GM04504 (cell line): ENCODE measurements at regions not wholly inside any gene's neighbourhood (a gene's known extent, or its start where the extent isn't known, plus 50 kb on each side); places are given as distances from the start of the nearest gene placed in this dataset.
"Not testable (repeated sequence)": the region's sequence is repeated elsewhere in the genome, so short reads cannot be mapped to it uniquely, and the experiment has no call there.

ENCODE experiments used
- DNase-seq: peaks from one replicate; pipeline ENCODE4 v3.0.0-alpha.2; 2012; ENCODE audit warnings: low read depth

GRCh38 chr2:51894584-51894983 lies 862.7 kb upstream of the NRXN1 start:
- not testable (repeated sequence) for DNase-seq

DNA sequence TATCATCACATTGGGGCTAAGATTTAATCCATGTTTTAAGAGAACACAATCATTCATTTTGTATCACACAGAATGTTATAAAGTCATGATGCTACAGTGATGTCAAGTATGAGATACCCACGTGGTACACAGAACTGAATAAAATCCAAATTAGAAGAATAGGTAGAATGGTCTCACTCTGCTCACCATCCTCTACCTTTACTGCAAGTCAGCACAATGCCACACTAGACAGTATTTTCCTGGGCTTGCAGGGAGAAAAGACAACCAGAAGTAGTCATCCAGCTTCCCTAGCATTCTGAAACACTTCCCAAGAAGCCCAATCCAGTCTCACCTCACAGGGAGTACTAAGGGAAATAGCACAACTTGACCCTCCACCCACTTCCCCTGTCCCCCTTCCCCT lies 856.2 kb upstream of the NRXN1 start:
- DNase-seq = no peak

DNA sequence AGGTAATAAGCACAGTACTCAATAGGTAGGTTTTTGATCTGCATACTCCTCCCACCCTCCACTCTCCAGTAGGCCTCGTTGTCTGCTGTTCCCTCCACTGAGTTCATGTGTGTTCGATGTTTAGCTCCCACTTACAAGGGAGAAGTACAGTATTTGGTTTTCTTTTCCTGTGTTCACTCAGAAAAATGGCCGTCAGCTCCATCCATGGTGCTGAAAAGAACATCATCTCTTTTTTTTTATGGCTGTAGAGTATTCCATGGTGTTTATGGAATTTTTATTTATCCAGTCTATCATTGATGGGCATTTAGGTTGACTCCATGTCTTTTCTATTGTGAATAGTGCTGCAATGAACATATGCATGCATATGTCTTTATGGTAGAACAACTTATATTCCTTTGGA lies 849.7 kb upstream of the NRXN1 start:
- no peak for DNase-seq

GRCh38 chr2:51880153-51880552 lies 848.2 kb upstream of the NRXN1 start:
- DNase-seq = no peak

DNA sequence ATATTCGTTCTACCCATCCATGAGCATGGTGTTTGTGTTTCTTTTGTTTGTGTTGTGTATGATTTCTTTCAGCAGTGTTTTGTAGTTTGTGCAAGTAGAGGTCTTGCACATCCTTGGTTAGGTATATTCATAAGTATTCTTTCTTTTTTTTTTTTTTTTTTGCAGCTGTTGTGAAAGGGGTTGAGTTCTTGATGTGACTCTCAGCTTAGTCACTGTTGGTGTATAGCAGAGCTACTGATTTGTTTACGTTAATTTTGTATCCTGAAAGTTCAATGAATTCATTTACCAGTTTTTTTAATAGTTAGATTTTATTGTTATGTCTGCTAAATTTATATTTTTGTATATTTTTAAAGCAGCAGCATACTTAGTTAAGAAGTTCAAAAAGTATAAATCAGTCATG lies 834.4 kb upstream of the NRXN1 start:
- no peak for DNase-seq

DNA sequence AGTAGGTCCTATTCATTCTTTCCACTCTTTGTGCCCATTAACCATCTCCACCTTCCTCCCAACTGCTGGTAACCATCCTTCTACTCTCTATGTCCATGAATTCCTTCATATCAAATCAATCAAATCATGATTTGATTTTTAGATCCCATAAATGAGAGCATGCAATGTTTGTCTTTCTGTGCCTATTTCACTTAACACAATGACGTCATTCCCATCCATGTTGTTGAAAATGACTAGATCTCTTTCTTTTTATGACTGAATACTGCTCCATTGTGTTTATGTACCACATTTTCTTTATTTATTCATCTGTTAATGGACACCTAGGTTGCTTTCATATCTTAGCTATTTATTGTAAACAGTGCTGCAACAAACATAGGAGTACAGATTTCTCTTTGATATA lies 827.3 kb upstream of the NRXN1 start:
- DNase-seq = no peak

- no peak for DNase-seq
Observed at GRCh38 chr2:51855683-51856082, 823.8 kb upstream of the NRXN1 start.

- DNase-seq = no peak
Observed at GRCh38 chr2:51846796-51847195, 814.9 kb upstream of the NRXN1 start.

DNA sequence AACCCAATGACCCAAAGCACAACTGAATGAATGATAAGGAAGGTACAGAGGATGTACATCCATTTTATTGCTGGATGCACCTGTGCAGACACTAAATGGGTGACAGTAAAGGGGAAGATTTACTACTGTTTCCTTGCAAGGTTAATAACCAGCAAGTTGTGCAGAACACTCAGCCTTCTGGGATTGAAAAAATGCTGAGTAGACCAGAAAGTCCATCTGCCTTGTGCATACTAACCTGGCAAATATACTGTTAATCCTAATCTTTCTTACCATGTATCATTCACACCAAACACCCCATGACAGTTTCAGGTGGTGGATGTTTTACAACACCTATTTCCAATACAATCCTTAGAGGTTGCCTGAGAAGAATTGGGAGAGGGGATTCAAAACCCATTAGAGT lies 814.1 kb upstream of the NRXN1 start:
- no peak for DNase-seq

DNA sequence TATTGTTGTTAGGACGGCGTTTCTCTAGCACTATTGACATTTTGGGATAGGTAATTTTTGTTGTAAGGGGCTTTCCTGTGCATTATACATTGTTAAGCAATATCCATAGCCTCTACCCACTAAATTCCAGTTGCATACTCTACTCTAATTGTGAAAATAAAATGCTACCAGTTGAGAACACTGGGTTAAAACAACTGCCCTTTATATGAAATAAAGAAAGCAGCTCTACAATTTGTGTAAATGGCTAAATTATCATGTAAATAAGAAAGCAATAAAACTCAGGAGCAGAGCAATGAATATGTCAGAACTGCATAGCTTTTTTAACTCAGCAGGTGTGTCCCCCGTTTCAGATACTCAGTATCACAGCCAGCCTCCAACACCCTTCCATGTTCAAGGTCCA lies 812.7 kb upstream of the NRXN1 start:
- DNase-seq = no peak

DNA sequence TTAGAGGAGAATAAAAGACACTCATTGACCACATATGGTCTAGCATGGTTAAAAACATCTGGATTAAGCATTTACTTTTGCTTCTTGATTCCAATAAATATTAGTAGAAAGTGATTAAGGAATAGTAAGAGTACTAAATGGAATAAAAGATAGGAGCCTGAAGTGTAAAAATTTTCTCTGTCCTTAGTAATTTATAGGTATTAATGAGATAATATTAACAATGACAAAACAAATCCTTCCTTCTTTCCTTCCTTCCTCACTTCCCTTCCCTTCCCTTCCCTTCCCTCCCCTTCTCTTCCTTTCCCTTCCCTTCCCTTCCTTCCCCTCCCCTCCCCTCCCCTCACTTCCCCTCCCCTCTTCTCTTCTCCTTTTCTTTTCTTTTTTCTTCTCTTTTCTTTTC lies 797.5 kb upstream of the NRXN1 start:
- no peak for DNase-seq

- DNase-seq = no peak
Observed at GRCh38 chr2:51825823-51826222, 793.9 kb upstream of the NRXN1 start.

GRCh38 chr2:51813247-51813646 lies 781.3 kb upstream of the NRXN1 start:
- DNase-seq = peak; percentile 7

DNA sequence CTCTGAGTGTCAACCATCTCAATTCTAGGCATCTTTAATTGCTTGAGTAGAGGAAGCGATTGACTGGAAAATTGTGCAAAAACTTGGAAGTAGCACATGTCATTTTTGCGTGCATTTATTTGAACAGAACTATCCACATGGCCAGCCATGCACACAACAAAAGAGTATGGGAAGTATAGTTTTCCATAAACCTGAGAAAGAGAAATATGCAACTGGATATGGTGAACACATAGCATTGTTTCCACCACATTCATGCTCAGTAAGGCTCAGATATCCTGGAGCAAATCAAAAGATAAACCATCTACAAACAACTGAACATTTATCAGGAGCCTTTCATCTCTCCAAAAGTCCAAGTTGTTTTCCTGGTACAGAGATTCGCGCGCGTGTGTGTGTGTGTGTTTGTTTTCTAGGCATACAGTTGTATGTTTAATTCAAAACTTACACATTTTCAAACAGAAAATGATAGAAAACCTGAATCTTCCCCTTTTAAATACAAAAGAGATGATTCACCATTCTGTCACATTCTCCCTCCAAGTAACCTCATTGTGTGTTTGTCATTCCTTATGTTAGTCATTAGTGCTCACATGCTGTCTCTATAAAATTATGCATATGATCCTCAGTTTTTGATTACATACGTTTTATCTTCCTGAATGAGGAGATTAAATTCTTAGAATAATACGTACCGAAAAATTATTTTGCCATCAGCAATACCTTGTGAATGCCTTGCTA lies 780.4 kb upstream of the NRXN1 start:
- DNase-seq = peak; percentile 14

DNA sequence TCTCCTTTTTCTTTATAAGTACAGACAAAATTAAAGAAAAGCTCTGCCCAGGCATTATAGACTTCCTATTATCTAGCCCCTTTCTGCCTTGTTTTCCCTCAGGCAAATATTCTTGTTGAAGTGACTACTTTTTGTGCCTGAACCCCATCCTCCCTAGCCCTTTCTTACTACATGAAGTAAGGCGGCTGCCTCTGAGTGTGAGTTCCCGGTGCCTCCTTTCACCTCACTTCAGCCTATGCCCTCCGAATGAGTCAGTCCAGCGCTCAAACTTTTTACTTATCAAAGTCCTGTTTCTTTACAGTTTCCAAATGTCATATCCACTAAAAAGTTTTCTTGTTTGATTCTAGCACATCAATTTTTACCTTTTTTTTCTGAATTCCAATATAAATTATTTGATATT lies 778.3 kb upstream of the NRXN1 start:
- no peak for DNase-seq

GRCh38 chr2:51807229-51807628 lies 775.3 kb upstream of the NRXN1 start:
- DNase-seq = no peak

DNA sequence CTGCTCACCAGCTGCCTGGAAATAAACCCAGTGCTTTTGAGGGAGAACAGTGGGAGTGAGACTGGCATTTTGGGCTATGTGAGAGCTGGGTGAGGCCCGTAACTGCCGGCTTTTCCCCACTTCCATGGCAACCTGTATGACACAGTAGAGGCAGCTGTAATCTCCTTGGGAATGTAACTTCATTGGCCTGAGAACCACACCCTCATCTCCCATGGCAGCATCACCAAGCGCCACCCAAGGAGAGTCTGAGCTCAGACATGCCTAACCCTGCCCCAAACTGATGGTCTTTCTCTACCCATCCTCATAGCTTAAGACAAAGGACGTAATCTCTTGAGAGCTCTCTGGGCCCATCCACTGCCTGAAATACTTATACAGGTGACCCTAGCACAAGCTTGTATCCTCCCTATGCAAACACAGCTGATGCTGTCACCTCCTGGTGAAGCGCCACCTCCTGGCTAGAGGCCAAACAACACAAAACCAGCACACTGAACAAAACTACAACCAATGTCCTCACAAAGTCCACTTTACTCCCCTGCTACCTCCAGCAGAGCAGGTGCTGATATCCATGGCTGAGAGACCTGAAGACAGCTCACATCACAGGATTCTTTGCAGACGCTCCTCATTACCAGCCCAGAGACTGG lies 763.4 kb upstream of the NRXN1 start:
- DNase-seq = no peak

DNA sequence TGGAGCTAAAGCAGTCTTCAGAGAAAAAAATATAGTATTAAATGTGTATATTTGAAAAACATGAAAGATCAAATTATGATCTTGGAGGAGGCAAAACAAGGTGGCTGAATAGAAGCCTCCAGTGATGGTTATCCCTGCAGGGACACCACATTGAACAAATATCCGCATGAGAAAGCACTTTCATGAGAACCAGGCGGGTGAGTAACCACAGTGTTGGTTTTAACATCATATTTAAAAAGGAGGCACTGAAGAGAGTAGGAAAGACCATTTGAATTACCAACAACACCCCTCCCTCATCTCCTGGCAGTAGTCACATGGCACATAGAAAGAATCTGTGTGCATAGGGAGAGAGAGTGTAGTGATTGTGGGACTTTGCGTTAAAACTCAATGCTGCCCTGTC lies 759.6 kb upstream of the NRXN1 start:
- DNase-seq = no peak

DNA sequence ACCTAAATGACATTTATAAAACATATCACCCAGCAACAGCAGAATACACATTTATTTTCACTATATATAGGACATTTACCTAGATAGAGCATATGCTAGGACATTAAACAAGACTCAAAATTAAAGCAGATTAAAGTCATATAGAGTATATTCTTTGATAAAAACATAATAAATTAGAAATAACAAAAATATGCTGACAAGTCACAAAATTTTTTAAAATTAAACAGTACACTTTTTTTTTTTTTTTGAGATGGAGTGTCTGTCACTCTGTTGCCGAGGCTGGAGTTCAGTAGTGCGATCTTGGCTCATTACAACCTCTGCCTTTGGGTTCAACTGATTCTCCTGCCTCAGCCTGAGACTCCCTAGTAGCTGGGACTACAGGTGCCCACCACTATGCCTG lies 758.9 kb upstream of the NRXN1 start:
- DNase-seq = no peak

DNA sequence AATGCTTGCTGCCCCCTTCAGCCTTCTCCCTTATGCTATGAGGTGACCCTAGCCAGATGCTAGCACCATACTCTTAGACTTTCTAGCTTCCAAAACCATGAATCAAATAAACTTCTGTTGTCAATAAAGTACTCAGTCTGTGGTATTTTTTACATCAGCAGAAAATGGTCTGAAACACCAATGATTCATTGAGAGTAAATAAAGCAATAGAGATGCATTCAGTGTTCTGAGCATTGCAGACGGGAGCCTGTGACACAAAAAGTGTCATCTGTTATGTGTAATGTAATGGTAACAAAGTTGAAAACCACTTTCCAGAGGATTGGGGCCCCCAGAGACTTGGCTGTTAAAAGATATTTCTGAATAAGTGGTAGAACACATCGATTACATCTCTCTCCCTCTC lies 758.0 kb upstream of the NRXN1 start:
- DNase-seq = no peak

- peak; percentile 2 for DNase-seq
Observed at GRCh38 chr2:51782921-51783765, 751.2 kb upstream of the NRXN1 start.

DNA sequence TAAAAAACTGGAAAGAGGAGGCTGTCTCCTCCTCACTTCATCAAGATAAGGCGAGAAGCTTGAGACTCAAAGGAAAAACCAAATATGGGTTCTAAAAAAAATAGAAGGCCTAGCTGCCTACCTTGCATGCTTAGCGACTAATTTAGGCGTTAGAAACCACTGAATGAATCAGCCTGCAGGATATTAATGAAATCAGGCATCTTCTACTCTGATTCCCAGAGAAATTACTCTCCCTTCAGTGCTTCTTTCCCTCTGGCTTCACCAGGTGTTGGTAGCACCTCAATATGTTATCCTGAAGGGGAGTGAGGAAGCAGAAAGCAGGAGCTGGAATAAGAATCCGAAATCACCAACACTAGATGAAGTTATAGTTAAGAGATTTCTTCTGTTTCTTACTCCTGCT lies 749.8 kb upstream of the NRXN1 start:
- DNase-seq = no peak

GRCh38 chr2:51780353-51780752 lies 748.4 kb upstream of the NRXN1 start:
- no peak for DNase-seq
